Upper lobe of right lung (tissue), 1 donor: ENCODE measurements at regions not wholly inside any gene's neighbourhood (a gene's known extent, or its start where the extent isn't known, plus 50 kb on each side); places are given as distances from the start of the nearest gene placed in this dataset.

ENCODE experiments used
- ATAC-seq: fragments of 200-7000 bp; cut with Tn5 transposase; one replicate; pipeline ENCODE4 v1.9.1; 2020; ENCODE audit warnings: mild to moderate bottlenecking, moderate library complexity
- DNase-seq: peaks from one replicate; pipeline ENCODE4 v3.0.0-alpha.2; 2020
- H3K27ac ChIP-seq: fragments of 200-600 bp; one replicate; pipeline ENCODE4 v1.8.0; 2022
- H3K27me3 ChIP-seq: fragments of 200-600 bp; one replicate; pipeline ENCODE4 v1.8.0; 2022; ENCODE audit warnings: mild to moderate bottlenecking
- H3K36me3 ChIP-seq: fragments of 200-600 bp; one replicate; pipeline ENCODE4 v1.8.0; 2022
- H3K4me1 ChIP-seq: fragments of 200-600 bp; one replicate; pipeline ENCODE4 v1.8.0; 2022
- H3K4me3 ChIP-seq: fragments of 200-600 bp; one replicate; pipeline ENCODE4 v1.8.0; 2022; ENCODE audit warnings: mild to moderate bottlenecking
- H3K9me3 ChIP-seq: fragments of 200-600 bp; one replicate; pipeline ENCODE4 v1.8.0; 2022
- intact Hi-C: fragments of 100-400 bp; cut with DNase I; formaldehyde crosslinking; loops from one replicate; pipeline ENCODE4 v1.11.0; 2022
- TF ChIP-seq, protein P1 (sequence below): fragments of 200-600 bp; IDR thresholded peaks from one replicate; pipeline ENCODE4 v1.8.0; 2022; ENCODE audit warnings: antibody characterized with exemption
- donor health status: DM: no; HTN: yes; CAD: no; lungs with severe emphysema.

DNA sequence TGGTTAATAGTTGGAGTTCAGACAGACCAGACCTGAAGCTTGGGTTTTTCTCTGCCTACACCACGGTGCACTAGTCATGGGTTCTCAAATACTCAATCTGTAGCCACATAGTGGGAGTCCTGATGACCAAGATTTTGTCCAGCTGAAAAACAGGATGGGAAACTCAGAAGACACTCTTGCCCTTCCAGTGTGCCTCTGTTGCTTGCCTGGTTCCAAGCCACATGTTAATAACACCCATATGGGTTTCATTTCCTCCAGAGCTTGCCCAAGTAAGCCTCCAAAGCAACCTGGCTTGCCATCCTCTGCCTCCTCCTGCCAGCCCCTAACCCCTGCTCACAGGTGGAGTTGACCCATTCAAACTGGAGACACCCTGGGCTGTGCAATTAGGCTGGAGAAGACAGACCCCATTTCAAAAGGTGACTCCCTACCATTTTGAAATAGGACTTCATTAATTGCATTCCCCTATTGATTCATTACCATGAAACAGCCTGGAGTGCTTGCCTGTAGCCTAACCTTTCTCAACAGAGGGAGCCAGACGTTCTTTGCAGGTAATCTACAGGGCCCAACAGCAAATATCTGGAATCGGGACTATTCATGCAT, 108.0 kb upstream of the HABP2 start:
- TF ChIP-seq, protein P1, sequence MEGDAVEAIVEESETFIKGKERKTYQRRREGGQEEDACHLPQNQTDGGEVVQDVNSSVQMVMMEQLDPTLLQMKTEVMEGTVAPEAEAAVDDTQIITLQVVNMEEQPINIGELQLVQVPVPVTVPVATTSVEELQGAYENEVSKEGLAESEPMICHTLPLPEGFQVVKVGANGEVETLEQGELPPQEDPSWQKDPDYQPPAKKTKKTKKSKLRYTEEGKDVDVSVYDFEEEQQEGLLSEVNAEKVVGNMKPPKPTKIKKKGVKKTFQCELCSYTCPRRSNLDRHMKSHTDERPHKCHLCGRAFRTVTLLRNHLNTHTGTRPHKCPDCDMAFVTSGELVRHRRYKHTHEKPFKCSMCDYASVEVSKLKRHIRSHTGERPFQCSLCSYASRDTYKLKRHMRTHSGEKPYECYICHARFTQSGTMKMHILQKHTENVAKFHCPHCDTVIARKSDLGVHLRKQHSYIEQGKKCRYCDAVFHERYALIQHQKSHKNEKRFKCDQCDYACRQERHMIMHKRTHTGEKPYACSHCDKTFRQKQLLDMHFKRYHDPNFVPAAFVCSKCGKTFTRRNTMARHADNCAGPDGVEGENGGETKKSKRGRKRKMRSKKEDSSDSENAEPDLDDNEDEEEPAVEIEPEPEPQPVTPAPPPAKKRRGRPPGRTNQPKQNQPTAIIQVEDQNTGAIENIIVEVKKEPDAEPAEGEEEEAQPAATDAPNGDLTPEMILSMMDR: no peak
- Histone ChIP-seq H3K36me3 (no peaks in the 10 kb centered on the region), H3K4me3 (no peak overlapping the region), H3K27me3 (no peaks in the 10 kb centered on the region), H3K4me1 (no peaks in the 10 kb centered on the region), H3K27ac (no peak overlapping the region), H3K9me3 (no peaks in the 10 kb centered on the region)
- DNase-seq: no peak
- ATAC-seq: no peak
- intact Hi-C loops: no loop called here

DNA sequence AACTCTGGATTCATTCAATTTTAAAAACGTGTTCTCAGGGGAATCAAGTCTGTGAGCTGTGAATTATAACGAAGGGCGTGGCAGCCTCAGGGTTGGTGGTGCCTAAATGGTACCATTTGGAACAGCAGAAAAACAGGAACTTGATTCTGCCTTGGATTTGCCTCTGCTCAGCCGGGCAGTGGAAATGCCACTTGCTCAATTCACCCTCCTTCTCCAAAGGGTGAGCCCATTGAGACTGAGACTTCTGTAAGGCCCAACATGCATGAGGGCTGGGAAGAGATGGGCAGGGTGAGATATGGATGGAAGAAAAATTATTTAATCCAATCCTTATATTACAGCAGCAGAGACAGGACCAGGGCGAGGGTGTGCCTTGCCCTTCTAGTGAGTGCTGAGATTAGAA, 107.1 kb upstream of the HABP2 start:
- intact Hi-C loops: no loop called here
- Histone ChIP-seq H3K36me3 (no peaks in the 10 kb centered on the region), H3K27ac (no peak overlapping the region), H3K4me3 (no peak overlapping the region), H3K9me3 (no peaks in the 10 kb centered on the region), H3K4me1 (no peaks in the 10 kb centered on the region), H3K27me3 (no peaks in the 10 kb centered on the region)
- DNase-seq (no peak), ATAC-seq (no peak)
- TF ChIP-seq, protein P1: no peak

DNA sequence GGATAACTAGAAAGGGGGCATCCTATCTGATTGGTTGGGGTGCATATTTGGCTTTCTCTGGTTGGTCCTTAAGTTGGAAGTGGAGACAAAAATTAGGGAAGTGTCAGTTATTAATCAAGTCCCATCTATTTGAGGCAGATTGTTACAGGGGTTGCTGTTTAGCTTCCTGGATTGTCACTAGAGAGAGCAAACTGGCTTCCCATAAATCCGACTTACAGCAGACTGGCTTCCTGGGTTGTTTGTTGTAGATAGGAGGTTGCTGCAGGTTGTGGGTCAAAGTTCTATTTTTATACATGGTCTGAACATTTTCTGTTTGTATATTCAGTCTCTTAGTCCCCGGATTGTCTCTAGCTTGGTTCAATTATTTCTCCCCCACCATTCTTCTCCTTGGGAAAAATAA, 106.1 kb upstream of the HABP2 start:
- Histone ChIP-seq H3K4me1 (no peaks in the 10 kb centered on the region), H3K4me3 (no peak overlapping the region), H3K27ac (no peak overlapping the region), H3K9me3 (no peaks in the 10 kb centered on the region), H3K36me3 (no peaks in the 10 kb centered on the region), H3K27me3 (no peaks in the 10 kb centered on the region)
- DNase-seq: no peak
- TF ChIP-seq, protein P1: no peak
- intact Hi-C loops: no loop called here
- no peak for ATAC-seq

DNA sequence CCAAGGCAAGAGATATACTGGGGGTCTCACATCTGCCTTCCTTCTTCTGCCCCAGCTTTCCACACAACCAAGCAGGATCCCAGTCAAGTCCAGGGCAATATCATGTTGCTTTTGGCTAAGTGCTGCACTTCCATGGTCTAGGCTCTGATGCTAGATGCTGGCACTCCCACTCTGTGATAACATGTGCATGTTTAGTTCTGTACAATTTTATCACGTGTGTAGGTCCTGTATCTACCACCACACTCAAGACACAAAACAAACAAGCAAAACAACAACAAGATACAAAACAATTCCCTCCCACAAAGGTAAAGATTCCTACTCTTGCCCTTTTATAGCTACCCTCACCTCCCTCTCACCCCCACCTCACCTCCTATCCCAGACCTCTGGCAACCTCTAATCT, 105.6 kb upstream of the HABP2 start:
- TF ChIP-seq, protein P1: no peak
- Histone ChIP-seq H3K4me1 (no peaks in the 10 kb centered on the region), H3K9me3 (no peaks in the 10 kb centered on the region), H3K36me3 (no peaks in the 10 kb centered on the region), H3K27me3 (no peaks in the 10 kb centered on the region), H3K4me3 (no peak overlapping the region), H3K27ac (no peak overlapping the region)
- DNase-seq (no peak), ATAC-seq (no peak)
- intact Hi-C loops: no loop called here

DNA sequence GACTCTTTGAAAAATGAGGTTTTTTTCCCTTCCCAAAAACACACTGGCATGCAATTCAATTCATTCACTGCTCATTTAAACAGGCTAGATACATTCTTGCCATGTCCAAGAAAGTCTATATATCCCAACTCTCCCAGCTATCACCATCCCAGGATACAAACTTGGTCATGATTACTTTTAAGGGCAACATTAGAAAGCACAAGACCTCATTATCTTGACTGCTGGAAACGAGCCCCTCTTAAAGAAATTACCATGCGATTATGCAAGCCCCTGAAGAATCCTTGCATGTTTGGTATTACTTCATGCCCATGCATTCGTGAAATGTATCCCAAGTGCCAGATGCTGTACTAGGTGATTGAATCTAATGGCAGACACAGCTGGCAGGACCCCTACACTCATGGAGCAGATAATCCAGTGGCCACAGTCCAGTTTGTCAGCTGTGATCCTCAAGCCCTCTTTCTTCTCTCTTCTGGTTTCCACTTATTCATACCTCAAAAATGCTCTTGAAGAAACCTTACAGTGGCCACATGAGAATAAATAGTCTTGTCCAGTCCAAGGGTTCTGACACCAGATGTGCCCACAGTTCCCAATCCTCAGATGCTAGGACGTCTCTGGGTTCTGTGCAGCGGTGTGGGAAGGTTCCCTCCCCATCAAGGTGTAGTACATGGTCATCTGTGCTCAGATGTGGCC, 103.7 kb upstream of the HABP2 start:
- intact Hi-C loops: no loop called here
- no peak overlapping the region for H3K27ac ChIP-seq
- ATAC-seq (no peak), DNase-seq (no peak)
- no peaks in the 10 kb centered on the region for H3K9me3 ChIP-seq
- H3K27me3 ChIP-seq: no peaks in the 10 kb centered on the region
- no peaks in the 10 kb centered on the region for H3K36me3 ChIP-seq
- H3K4me1 ChIP-seq: no peaks in the 10 kb centered on the region
- TF ChIP-seq, protein P1: no peak
- no peak overlapping the region for H3K4me3 ChIP-seq
